Spleen (tissue), 7 donors: ENCODE measurements at regions not wholly inside any gene's neighbourhood (a gene's known extent, or its start where the extent isn't known, plus 50 kb on each side); places are given as distances from the start of the nearest gene placed in this dataset.

Experiments
- POLR2AphosphoS5 ChIP-seq, 3 donors: sonication (generic); formaldehyde crosslinking; IDR thresholded peaks; one replicate each; pipeline ENCODE4 v1.5.1; 2017; ENCODE audit warnings: antibody characterized with exemption in 3 of 3
- TF ChIP-seq, protein P1 (sequence below), 11 experiments: fragments of 200-600 bp in 7 of 11; fragments of 450-650 bp in 4 of 11; sonication (generic) in 4 of 11; IDR thresholded peaks in 8 of 11; conservative IDR thresholded peaks in 3 of 11; 1 replicate in 7 of 11; 2 replicates in 4 of 11; pipeline versions ENCODE4 v1.4.0 to v1.8.0; 2016 to 2021; ENCODE audit warnings: antibody characterized with exemption in 11 of 11, inconsistent platforms in 4 of 11, mild to moderate bottlenecking in 1 of 11
- donor health status: DM: no; HTN: no; CAD: no; lungs with moderate emphysema.
- donor health status: DM: no; HTN: no; CAD: no.
- donor health status: DM: no; HTN: no; CAD: no.

DNA sequence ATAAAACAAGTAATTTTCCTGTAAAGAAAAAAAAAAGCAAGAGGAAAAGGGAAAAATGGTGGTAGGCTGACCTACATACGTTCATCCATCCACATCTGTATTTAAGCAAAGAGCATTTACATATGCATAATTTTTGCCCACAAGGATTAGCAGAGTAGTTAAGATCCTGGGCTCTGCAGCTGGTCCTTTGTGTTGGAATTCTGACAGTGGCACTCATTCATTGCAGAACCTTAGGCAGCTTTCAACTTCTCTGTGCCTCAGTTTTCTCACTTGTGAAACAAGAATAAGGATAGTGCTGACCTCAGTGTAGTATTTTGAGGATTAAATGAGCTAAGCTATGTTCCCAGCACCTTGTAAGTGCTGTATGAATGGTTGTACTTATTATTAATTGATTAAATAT is 211.3 kb downstream of the ARL4C start:
- TF ChIP-seq, protein P1, sequence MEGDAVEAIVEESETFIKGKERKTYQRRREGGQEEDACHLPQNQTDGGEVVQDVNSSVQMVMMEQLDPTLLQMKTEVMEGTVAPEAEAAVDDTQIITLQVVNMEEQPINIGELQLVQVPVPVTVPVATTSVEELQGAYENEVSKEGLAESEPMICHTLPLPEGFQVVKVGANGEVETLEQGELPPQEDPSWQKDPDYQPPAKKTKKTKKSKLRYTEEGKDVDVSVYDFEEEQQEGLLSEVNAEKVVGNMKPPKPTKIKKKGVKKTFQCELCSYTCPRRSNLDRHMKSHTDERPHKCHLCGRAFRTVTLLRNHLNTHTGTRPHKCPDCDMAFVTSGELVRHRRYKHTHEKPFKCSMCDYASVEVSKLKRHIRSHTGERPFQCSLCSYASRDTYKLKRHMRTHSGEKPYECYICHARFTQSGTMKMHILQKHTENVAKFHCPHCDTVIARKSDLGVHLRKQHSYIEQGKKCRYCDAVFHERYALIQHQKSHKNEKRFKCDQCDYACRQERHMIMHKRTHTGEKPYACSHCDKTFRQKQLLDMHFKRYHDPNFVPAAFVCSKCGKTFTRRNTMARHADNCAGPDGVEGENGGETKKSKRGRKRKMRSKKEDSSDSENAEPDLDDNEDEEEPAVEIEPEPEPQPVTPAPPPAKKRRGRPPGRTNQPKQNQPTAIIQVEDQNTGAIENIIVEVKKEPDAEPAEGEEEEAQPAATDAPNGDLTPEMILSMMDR (IDR thresholded peaks at IDR 0.05 in 8 of 11, conservative IDR thresholded peaks at IDR 0.05 in 3 of 11) = no peak
- TF ChIP-seq POLR2AphosphoS5 (IDR thresholded peaks at IDR 0.05) = no peak
